H1 (cell line): ENCODE measurements at regions not wholly inside any gene's neighbourhood (a gene's known extent, or its start where the extent isn't known, plus 50 kb on each side); places are given as distances from the start of the nearest gene placed in this dataset.

Source experiments
- CTCF ChIA-PET: fragments of 300-600 bp; sonication (Branson Sonifier 250); formaldehyde crosslinking; loops from one replicate; lab custom pipeline; 2021; ENCODE audit not compliant: partially characterized antibody; lab: Charles Lee
- POLR2A ChIA-PET: fragments of 300-600 bp; sonication (Branson Sonifier 250); formaldehyde crosslinking; loops from one replicate; lab custom pipeline; 2021; ENCODE audit warnings: inconsistent platforms; ENCODE audit not compliant: partially characterized antibody; lab: Charles Lee
- DNase-seq, 2 experiments: peaks; one replicate each; pipeline versions ENCODE4 v3.0.0 to v3.0.0-alpha.2; 2010 to 2022; ENCODE audit warnings: low spot score in 2 of 2, low read depth in 1 of 2, mixed read lengths in 1 of 2
- FAIRE-seq: peaks from 2 replicates; lab custom pipeline; 2011; peaks lifted over from hg19 to GRCh38; lab: Jason Lieb, UNC
- H2AFZ ChIP-seq: 2 replicates; pipeline ENCODE4 v1.8.1; 2012; ENCODE audit warnings: low read length, inconsistent platforms
- H2AK5ac ChIP-seq: 2 replicates; pipeline ENCODE4 v1.6.1; 2013; ENCODE audit warnings: low read depth, low read length
- H2BK120ac ChIP-seq: replicated peaks from 2 replicates; pipeline ENCODE3; 2013; ENCODE audit warnings: low read depth, low read length, inconsistent platforms
- H2BK12ac ChIP-seq: 2 replicates; pipeline ENCODE4 v1.6.1; 2013; ENCODE audit warnings: low read depth, low read length
- H2BK15ac ChIP-seq: 2 replicates; pipeline ENCODE4 v1.6.1; 2013; ENCODE audit warnings: low read length
- H2BK20ac ChIP-seq: 2 replicates; pipeline ENCODE4 v1.6.1; 2013; ENCODE audit warnings: low read length
- H2BK5ac ChIP-seq: 2 replicates; pipeline ENCODE4 v1.6.1; 2013; ENCODE audit warnings: low read depth, low read length
- H3K14ac ChIP-seq: 2 replicates; pipeline ENCODE4 v1.6.1; 2013; ENCODE audit warnings: inconsistent platforms; ENCODE audit not compliant: insufficient read length
- H3K18ac ChIP-seq: 2 replicates; pipeline ENCODE4 v1.6.1; 2013; ENCODE audit warnings: low read length; ENCODE audit errors: extremely low read depth
- H3K23ac ChIP-seq: 2 replicates; pipeline ENCODE4 v1.6.1; 2013; ENCODE audit warnings: inconsistent platforms; ENCODE audit not compliant: insufficient read length
- H3K23me2 ChIP-seq: 2 replicates; pipeline ENCODE4 v1.6.1; 2013; ENCODE audit warnings: low read depth, low read length
- H3K27ac ChIP-seq: 2 replicates; pipeline ENCODE4 v1.6.1; 2011; ENCODE audit warnings: low read depth, low read length, inconsistent platforms
- H3K27me3 ChIP-seq, 4 experiments: replicated peaks in 1 of 4; 1 replicate in 1 of 4; 2 replicates in 3 of 4; pipeline versions ENCODE4 v1.6.1 to v1.8.1; 2011 to 2013; ENCODE audit warnings: low read length in 3 of 4, mild to moderate bottlenecking in 3 of 4, inconsistent platforms in 2 of 4, mixed read lengths in 2 of 4, moderate library complexity in 1 of 4; ENCODE audit not compliant: control insufficient read depth in 3 of 4, insufficient read depth in 3 of 4; ENCODE audit errors: extremely low read depth in 1 of 4
- H3K36me3 ChIP-seq, 4 experiments: 2 replicates each; pipeline versions ENCODE4 v1.6.1 to v1.8.1; 2011 to 2013; ENCODE audit warnings: mild to moderate bottlenecking in 4 of 4, low read length in 3 of 4, moderate library complexity in 2 of 4, control low read depth in 1 of 4, inconsistent platforms in 1 of 4; ENCODE audit not compliant: insufficient read depth in 4 of 4, control insufficient read depth in 2 of 4
- H3K4ac ChIP-seq: replicated peaks from 2 replicates; pipeline ENCODE3; 2013; ENCODE audit warnings: low read length, low read depth, mixed read lengths, inconsistent platforms; ENCODE audit not compliant: insufficient read length
- H3K4me1 ChIP-seq, 4 experiments: replicated peaks in 1 of 4; 1 replicate in 1 of 4; 2 replicates in 3 of 4; pipeline versions ENCODE4 v1.6.1 to v1.8.1; 2011 to 2013; ENCODE audit warnings: low read length in 3 of 4, inconsistent platforms in 2 of 4, mixed read lengths in 1 of 4; ENCODE audit not compliant: insufficient read depth in 4 of 4, control insufficient read depth in 3 of 4
- H3K4me2 ChIP-seq, 2 experiments: 2 replicates each; pipeline versions ENCODE4 v1.6.1 to v1.8.1; 2011 to 2013; ENCODE audit warnings: low read depth in 2 of 2, low read length in 2 of 2, control low read depth in 1 of 2, inconsistent platforms in 1 of 2, mild to moderate bottlenecking in 1 of 2; ENCODE audit not compliant: insufficient read depth in 1 of 2
- H3K4me3 ChIP-seq, 4 experiments: fragments of 200-600, 300-600 bp in 1 of 4; sonication (generic), shearing (Covaris generic), sonication (Bioruptor Twin) in 1 of 4; 2 replicates each; pipeline versions ENCODE4 v1.5.1 to v1.8.1; 2011 to 2016; ENCODE audit warnings: low read length in 4 of 4, low read depth in 3 of 4, control low read depth in 2 of 4, inconsistent platforms in 2 of 4, mild to moderate bottlenecking in 2 of 4, mixed read lengths in 1 of 4, moderate library complexity in 1 of 4; ENCODE audit not compliant: insufficient read depth in 2 of 4; ENCODE audit errors: extremely low read depth in 1 of 4
- H3K56ac ChIP-seq: replicated peaks from 2 replicates; pipeline ENCODE3; 2013; ENCODE audit warnings: low read depth, mild to moderate bottlenecking, mixed read lengths, low read length, inconsistent platforms; ENCODE audit not compliant: insufficient read length
- H3K79me1 ChIP-seq: 2 replicates; pipeline ENCODE4 v1.6.1; 2013; ENCODE audit warnings: low read depth, low read length, control low read depth
- H3K79me2 ChIP-seq, 2 experiments: 2 replicates each; pipeline versions ENCODE4 v1.6.1 to v1.8.1; 2012 to 2013; ENCODE audit warnings: low read length in 2 of 2, mild to moderate bottlenecking in 2 of 2, inconsistent platforms in 1 of 2; ENCODE audit not compliant: insufficient read depth in 2 of 2, control insufficient read depth in 1 of 2
- H3K9ac ChIP-seq, 4 experiments: replicated peaks in 1 of 4; 1 replicate in 1 of 4; 2 replicates in 3 of 4; pipeline versions ENCODE4 v1.6.1 to v1.8.1; 2011 to 2013; ENCODE audit warnings: low read depth in 3 of 4, low read length in 3 of 4, control low read depth in 2 of 4, mild to moderate bottlenecking in 2 of 4, moderate library complexity in 2 of 4, inconsistent platforms in 1 of 4; ENCODE audit errors: extremely low read depth in 1 of 4
- H3K9me3 ChIP-seq, 2 experiments: 2 replicates each; pipeline versions ENCODE4 v1.6.1 to v1.8.1; 2012 to 2013; ENCODE audit warnings: mild to moderate bottlenecking in 2 of 2, moderate library complexity in 2 of 2, control low read depth in 1 of 2, inconsistent platforms in 1 of 2, low read depth in 1 of 2, low read length in 1 of 2, mixed read lengths in 1 of 2; ENCODE audit not compliant: insufficient read depth in 2 of 2
- H4K20me1 ChIP-seq, 2 experiments: replicated peaks in 1 of 2; 2 replicates each; pipeline versions ENCODE3 to v1.8.1; 2011 to 2013; ENCODE audit warnings: inconsistent platforms in 2 of 2, low read length in 2 of 2, mild to moderate bottlenecking in 1 of 2; ENCODE audit not compliant: insufficient read depth in 2 of 2, control insufficient read depth in 1 of 2
- H4K5ac ChIP-seq: 2 replicates; pipeline ENCODE4 v1.6.1; 2013; ENCODE audit warnings: low read length, low read depth, mixed read lengths, inconsistent platforms; ENCODE audit not compliant: insufficient read length
- H4K8ac ChIP-seq: 2 replicates; pipeline ENCODE4 v1.8.0; 2013; ENCODE audit warnings: mild to moderate bottlenecking, moderate library complexity, low read length, inconsistent platforms; ENCODE audit not compliant: insufficient read depth; ENCODE audit errors: extremely low read depth
- H4K91ac ChIP-seq: replicated peaks from 2 replicates; pipeline ENCODE3; 2013; ENCODE audit warnings: low read length, mixed read lengths, inconsistent platforms; ENCODE audit not compliant: insufficient read length
- ATF3 ChIP-seq: IDR thresholded peaks from 2 replicates; pipeline ENCODE4 v1.6.1; 2011; ENCODE audit warnings: low read depth, mild to moderate bottlenecking, low read length; ENCODE audit not compliant: insufficient read depth
- CHD2 ChIP-seq: IDR thresholded peaks from 2 replicates; pipeline ENCODE4 v1.6.1; 2012; ENCODE audit warnings: low read length, improper control_type of control experiment
- CTCF ChIP-seq, 3 experiments: IDR thresholded peaks; 1 replicate in 2 of 3; 2 replicates in 1 of 3; pipeline versions ENCODE4 v1.5.1 to v1.6.1; 2011; ENCODE audit warnings: low read length in 3 of 3, mild to moderate bottlenecking in 3 of 3, inconsistent platforms in 2 of 3, low read depth in 1 of 3, moderate library complexity in 1 of 3; ENCODE audit not compliant: insufficient read depth in 1 of 3; ENCODE audit errors: control extremely low read depth in 1 of 3
- GABPA ChIP-seq: IDR thresholded peaks from 2 replicates; pipeline ENCODE4 v1.6.1; 2011; ENCODE audit warnings: mild to moderate bottlenecking, low read length, moderate library complexity, borderline replicate concordance; ENCODE audit not compliant: insufficient read depth
- JUND ChIP-seq: IDR thresholded peaks from 2 replicates; pipeline ENCODE4 v1.6.1; 2011; ENCODE audit warnings: mild to moderate bottlenecking, improper control_type of control experiment, low read length
- MAX ChIP-seq: IDR thresholded peaks from 2 replicates; pipeline ENCODE4 v1.6.1; 2012; ENCODE audit warnings: inconsistent platforms
- RAD21 ChIP-seq, 2 experiments: IDR thresholded peaks in 1 of 2; conservative IDR thresholded peaks in 1 of 2; 2 replicates each; pipeline ENCODE4 v1.6.1; 2011; ENCODE audit warnings: low read depth in 2 of 2, low read length in 2 of 2, improper control_type of control experiment in 1 of 2, inconsistent platforms in 1 of 2, mild to moderate bottlenecking in 1 of 2, moderate library complexity in 1 of 2
- SIN3A ChIP-seq, 2 experiments: IDR thresholded peaks in 1 of 2; conservative IDR thresholded peaks in 1 of 2; 2 replicates each; pipeline ENCODE4 v1.6.1; 2011 to 2012; ENCODE audit warnings: low read length in 2 of 2, improper control_type of control experiment in 1 of 2, low read depth in 1 of 2, mild to moderate bottlenecking in 1 of 2
- whole genome bisulfite sequencing, 2 experiments: shearing (Covaris generic) in 1 of 2; methylation state at CpG; one replicate each; pipeline versions ENCODE4 v1.1.6 to v1.1.7; 2013 to 2015; ENCODE audit warnings: low lambda C conversion rate in 2 of 2, mixed read lengths in 2 of 2, inconsistent platforms in 1 of 2, low coverage in 1 of 2, missing lambda C conversion rate in 1 of 2; ENCODE audit not compliant: insufficient replicate concordance in 2 of 2, insufficient coverage in 1 of 2, insufficient read length in 1 of 2; ENCODE audit errors: extremely low coverage in 1 of 2, missing lambda C conversion rate in 1 of 2; 5-methylcytosine and 5-hydroxymethylcytosine counted together

GRCh38 chr11:45017329-45017728 is 66.6 kb upstream of the TP53I11 start:
- Histone ChIP-seq H3K36me3 (no peaks in the 10 kb centered on the region), H4K91ac (no peak overlapping the region), H2BK15ac (0 out of 2 replicates have a peak overlapping the region, but pooled peaks have one; percentile 72), H4K20me1 (no peaks in the 10 kb centered on the region), H3K23ac (no peak overlapping the region), H3K18ac (no peak overlapping the region), H3K27me3 (no peaks in the 10 kb centered on the region), H3K4ac (no peak overlapping the region), H3K79me2 (no peaks in the 10 kb centered on the region), H3K9me3 (no peaks in the 10 kb centered on the region), H3K79me1 (no peaks in the 10 kb centered on the region), H3K9ac (no peak overlapping the region), H3K4me1 (peaks cover 5 to 15% (median 12%) of the 10 kb centered on the region in 4 experiments; a peak in 6 of 7 replicates), H3K23me2 (no peaks in the 10 kb centered on the region), H3K27ac (no peak overlapping the region), H3K4me3 (no peak overlapping the region), H2BK20ac (no peak overlapping the region), H2BK12ac (no peak overlapping the region), H3K14ac (no peak overlapping the region), H3K56ac (no peak overlapping the region), H4K8ac (no peak overlapping the region), H3K4me2 (no peak overlapping the region), H4K5ac (no peak overlapping the region), H2AK5ac (no peak overlapping the region), H2BK5ac (no peak overlapping the region), H2BK120ac (no peak overlapping the region), H2AFZ (no peak overlapping the region)
- no peak for TF ChIP-seq MAX
- TF ChIP-seq SIN3A (conservative IDR thresholded peaks at IDR 0.05 in 1 of 2, IDR thresholded peaks at IDR 0.05 in 1 of 2; ENCODE audit: low read depth in 1 of 2, low read length in 2 of 2): no peak
- TF ChIP-seq GABPA: 0 out of 2 replicates have a peak, but pooled peaks have one; percentile 43
- TF ChIP-seq RAD21 (IDR thresholded peaks at IDR 0.05 in 1 of 2, conservative IDR thresholded peaks at IDR 0.05 in 1 of 2; ENCODE audit: low read depth in 2 of 2, low read length in 2 of 2): peak; percentile 56 to 74
- no peak for TF ChIP-seq ATF3
- no peak for TF ChIP-seq JUND
- TF ChIP-seq CHD2: no peak
- peak; percentile 74 to 87 (median 85) for TF ChIP-seq CTCF (IDR thresholded peaks at IDR 0.05; ENCODE audit: control extremely low read depth in 1 of 3, insufficient read depth in 1 of 3, low read depth in 1 of 3, low read length in 3 of 3)
- DNase-seq (peak; percentile 10 to 65), FAIRE-seq (no peak)
- 44% methylated on average over 6 of the region's 6 CpGs; no CpG with 5 or more reads in 1 of the 2 experiments for WGBS, 2 experiments
- ChIA-PET CTCF (interaction anchor here (0.7 to 6.2 kb wide), 41 partner anchors 10 to 241 kb away, joined by 3 to 56 read pairs (median 8); no protein-coding TSS in a partner anchor), POLR2A (interaction anchor here (1.2 kb wide), 1 partner anchor 38 kb away, joined by 3 read pairs; no protein-coding TSS in a partner anchor)
